Activated CD4-positive, alpha-beta memory T cell treated with anti-CD3 and anti-CD28 coated beads, Interleukin-2, amount 10 ng/mL, durations not matched to agents 7 days and 5 days (primary cell): ENCODE measurements at regions not wholly inside any gene's neighbourhood (a gene's known extent, or its start where the extent isn't known, plus 50 kb on each side); places are given as distances from the start of the nearest gene placed in this dataset.
"Not testable (repeated sequence)": the region's sequence is repeated elsewhere in the genome, so short reads cannot be mapped to it uniquely, and the experiment has no call there.

Experiments
- CTCF ChIA-PET: fragments of 350-600 bp; sonication (Branson Sonifier 250); formaldehyde crosslinking; loops from one replicate; lab custom pipeline; 2021; ENCODE audit warnings: antibody characterized with exemption, inconsistent platforms; lab: Charles Lee
- POLR2A ChIA-PET: fragments of 350-600 bp; sonication (Branson Sonifier 250); formaldehyde crosslinking; loops from one replicate; lab custom pipeline; 2021; ENCODE audit warnings: antibody characterized with exemption; lab: Charles Lee
- DNase-seq: peaks from one replicate; pipeline ENCODE4 v3.0.0-alpha.2; 2020
- H3K27ac Mint-ChIP-seq: one replicate; pipeline ENCODE4 v1.8.0; 2021; ENCODE audit warnings: mild to moderate bottlenecking, mixed read lengths
- H3K27me3 Mint-ChIP-seq: one replicate; pipeline ENCODE4 v1.8.0; 2021; ENCODE audit warnings: mixed read lengths
- H3K36me3 Mint-ChIP-seq: one replicate; pipeline ENCODE4 v1.8.0; 2021; ENCODE audit warnings: low read depth, mixed read lengths
- H3K4me1 Mint-ChIP-seq: one replicate; pipeline ENCODE4 v1.8.0; 2021; ENCODE audit warnings: mixed read lengths
- H3K4me3 Mint-ChIP-seq: one replicate; pipeline ENCODE4 v1.8.0; 2021; ENCODE audit warnings: mild to moderate bottlenecking, mixed read lengths
- H3K9me3 Mint-ChIP-seq: one replicate; pipeline ENCODE4 v1.8.0; 2021; ENCODE audit warnings: mixed read lengths

GRCh38 chr17:65301184-65301583 is 164.0 kb downstream of the RGS9 start:
- no peaks in the 10 kb centered on the region for H3K4me1 Mint-ChIP-seq
- no peak overlapping the region for H3K4me3 Mint-ChIP-seq
- H3K36me3 Mint-ChIP-seq = no peaks in the 10 kb centered on the region
- peaks cover 15% of the 10 kb centered on the region for H3K27me3 Mint-ChIP-seq
- no peaks in the 10 kb centered on the region for H3K9me3 Mint-ChIP-seq
- ChIA-PET POLR2A (no interaction called here), CTCF (no interaction called here)
- H3K27ac Mint-ChIP-seq = no peak overlapping the region
- DNase-seq = no peak

GRCh38 chr17:65297916-65298315 is 160.7 kb downstream of the RGS9 start:
- Mint-ChIP-seq H3K36me3 (no peaks in the 10 kb centered on the region), H3K4me3 (no peak overlapping the region), H3K4me1 (no peaks in the 10 kb centered on the region), H3K27ac (no peak overlapping the region), H3K27me3 (peaks cover 15% of the 10 kb centered on the region), H3K9me3 (no peaks in the 10 kb centered on the region)
- CTCF ChIA-PET = interaction anchor here (0.6 kb wide), 1 partner anchor 322 kb away, joined by 6 read pairs; no protein-coding TSS in a partner anchor
- no peak for DNase-seq
- POLR2A ChIA-PET = no interaction called here

- Mint-ChIP-seq H3K4me1 (no peaks in the 10 kb centered on the region), H3K36me3 (no peaks in the 10 kb centered on the region), H3K4me3 (no peak overlapping the region), H3K9me3 (no peaks in the 10 kb centered on the region), H3K27me3 (peaks cover 15% of the 10 kb centered on the region), H3K27ac (no peak overlapping the region)
- ChIA-PET POLR2A (no interaction called here), CTCF (interaction anchor here (0.6 kb wide), 1 partner anchor 323 kb away, joined by 6 read pairs; no protein-coding TSS in a partner anchor)
- DNase-seq = no peak
Measured at GRCh38 chr17:65297384-65297783, 160.2 kb downstream of the RGS9 start.

GRCh38 chr17:65294181-65294719 is 157.1 kb downstream of the RGS9 start:
- Mint-ChIP-seq H3K27me3 (peaks cover 10% of the 10 kb centered on the region), H3K27ac (no peak overlapping the region), H3K36me3 (no peaks in the 10 kb centered on the region), H3K4me3 (no peak overlapping the region), H3K4me1 (no peaks in the 10 kb centered on the region), H3K9me3 (no peaks in the 10 kb centered on the region)
- ChIA-PET POLR2A (no interaction called here), CTCF (interaction anchor here (0.6 to 2.6 kb wide), 15 partner anchors 9 to 1098 kb away, joined by 3 to 21 read pairs (median 3); no protein-coding TSS in a partner anchor)
- peak; percentile 57 for DNase-seq

- no peaks in the 10 kb centered on the region for H3K4me1 Mint-ChIP-seq
- H3K9me3 Mint-ChIP-seq = no peaks in the 10 kb centered on the region
- CTCF ChIA-PET = interaction anchor here (1.0 to 2.6 kb wide), 6 partner anchors 17 to 694 kb away, joined by 3 to 21 read pairs (median 8); no protein-coding TSS in a partner anchor
Measured at GRCh38 chr17:65293584-65294180, 156.5 kb downstream of the RGS9 start.

GRCh38 chr17:65292430-65292829 is 155.3 kb downstream of the RGS9 start:
- H3K36me3 Mint-ChIP-seq = no peaks in the 10 kb centered on the region
- H3K9me3 Mint-ChIP-seq = no peaks in the 10 kb centered on the region
- no peak for DNase-seq
- peaks cover 13% of the 10 kb centered on the region for H3K27me3 Mint-ChIP-seq
- CTCF ChIA-PET = interaction anchor here (0.8 to 1.6 kb wide), 3 partner anchors 31 to 61 kb away, joined by 3 to 11 read pairs (median 4); no protein-coding TSS in a partner anchor
- no peaks in the 10 kb centered on the region for H3K4me1 Mint-ChIP-seq
- POLR2A ChIA-PET = no interaction called here
- no peak overlapping the region for H3K4me3 Mint-ChIP-seq
- no peak overlapping the region for H3K27ac Mint-ChIP-seq

More at GRCh38 chr17:65293584-65294180, 156.5 kb downstream of the RGS9 start:
- no peaks in the 10 kb centered on the region for H3K36me3 Mint-ChIP-seq
- POLR2A ChIA-PET = no interaction called here
- no peak overlapping the region for H3K27ac Mint-ChIP-seq
- H3K27me3 Mint-ChIP-seq = peaks cover 10% of the 10 kb centered on the region
- DNase-seq = no peak
- H3K4me3 Mint-ChIP-seq = no peak overlapping the region

GRCh38 chr17:65291301-65291700 is 154.1 kb downstream of the RGS9 start:
- H3K4me3 Mint-ChIP-seq, H3K9me3 Mint-ChIP-seq, H3K27ac Mint-ChIP-seq, H3K36me3 Mint-ChIP-seq, POLR2A ChIA-PET, H3K4me1 Mint-ChIP-seq, DNase-seq: not testable (repeated sequence)
- CTCF ChIA-PET = interaction anchor here (1.0 kb wide), 1 partner anchor 875 kb away, joined by 3 read pairs; no protein-coding TSS in a partner anchor
- H3K27me3 Mint-ChIP-seq = peaks cover 13% of the 10 kb centered on the region

- no peak overlapping the region for H3K4me3 Mint-ChIP-seq
- no peak overlapping the region for H3K27ac Mint-ChIP-seq
- no peaks in the 10 kb centered on the region for H3K9me3 Mint-ChIP-seq
- CTCF ChIA-PET = no interaction called here
- H3K36me3 Mint-ChIP-seq = no peaks in the 10 kb centered on the region
- POLR2A ChIA-PET = no interaction called here
- no peak for DNase-seq
- H3K4me1 Mint-ChIP-seq = no peaks in the 10 kb centered on the region
- peaks cover 11% of the 10 kb centered on the region for H3K27me3 Mint-ChIP-seq
Measured at GRCh38 chr17:65290616-65291015, 153.4 kb downstream of the RGS9 start.

- CTCF ChIA-PET = no interaction called here
- Mint-ChIP-seq H3K36me3 (no peaks in the 10 kb centered on the region), H3K27ac (no peak overlapping the region), H3K9me3 (no peaks in the 10 kb centered on the region), H3K4me1 (no peaks in the 10 kb centered on the region), H3K27me3 (peaks cover 10% of the 10 kb centered on the region), H3K4me3 (no peak overlapping the region)
- DNase-seq = no peak
- POLR2A ChIA-PET = no interaction called here
Measured at GRCh38 chr17:65290056-65290455, 152.9 kb downstream of the RGS9 start.

GRCh38 chr17:65287040-65287439 is 149.9 kb downstream of the RGS9 start:
- Mint-ChIP-seq H3K36me3 (no peaks in the 10 kb centered on the region), H3K4me3 (no peak overlapping the region), H3K4me1 (no peaks in the 10 kb centered on the region), H3K27ac (no peak overlapping the region), H3K9me3 (no peaks in the 10 kb centered on the region), H3K27me3 (peaks cover 5% of the 10 kb centered on the region)
- no peak for DNase-seq
- CTCF ChIA-PET = no interaction called here
- POLR2A ChIA-PET = no interaction called here

- peaks cover 5% of the 10 kb centered on the region for H3K27me3 Mint-ChIP-seq
- POLR2A ChIA-PET = no interaction called here
- H3K4me3 Mint-ChIP-seq = no peak overlapping the region
- DNase-seq = no peak
- H3K27ac Mint-ChIP-seq = no peak overlapping the region
- no peaks in the 10 kb centered on the region for H3K36me3 Mint-ChIP-seq
- no peaks in the 10 kb centered on the region for H3K4me1 Mint-ChIP-seq
- H3K9me3 Mint-ChIP-seq = no peaks in the 10 kb centered on the region
- CTCF ChIA-PET = no interaction called here
Measured at GRCh38 chr17:65283704-65284103, 146.5 kb downstream of the RGS9 start.

- Mint-ChIP-seq H3K36me3 (no peaks in the 10 kb centered on the region), H3K27ac (no peak overlapping the region)
Measured at GRCh38 chr17:65279456-65279855, 142.3 kb downstream of the RGS9 start.

GRCh38 chr17:65278820-65279184 is 141.6 kb downstream of the RGS9 start:
- POLR2A ChIA-PET = no interaction called here
- no peak for DNase-seq
- Mint-ChIP-seq H3K9me3 (no peaks in the 10 kb centered on the region), H3K36me3 (no peaks in the 10 kb centered on the region), H3K4me1 (peaks cover 14% of the 10 kb centered on the region), H3K27ac (no peak overlapping the region), H3K4me3 (no peak overlapping the region), H3K27me3 (peaks cover 25% of the 10 kb centered on the region)
- CTCF ChIA-PET = no interaction called here

More at GRCh38 chr17:65279456-65279855, 142.3 kb downstream of the RGS9 start:
- POLR2A ChIA-PET = no interaction called here
- Mint-ChIP-seq H3K27me3 (peaks cover 24% of the 10 kb centered on the region), H3K4me3 (no peak overlapping the region), H3K9me3 (no peaks in the 10 kb centered on the region), H3K4me1 (peaks cover 14% of the 10 kb centered on the region)
- CTCF ChIA-PET = no interaction called here
- no peak for DNase-seq
